HUES6 (cell line): ENCODE measurements at regions not wholly inside any gene's neighbourhood (a gene's known extent, or its start where the extent isn't known, plus 50 kb on each side); places are given as distances from the start of the nearest gene placed in this dataset.
"Not testable (repeated sequence)": the region's sequence is repeated elsewhere in the genome, so short reads cannot be mapped to it uniquely, and the experiment has no call there.

Experiments used
- H3K27ac ChIP-seq: 2 replicates; pipeline ENCODE4 v1.7.0; 2013; ENCODE audit warnings: low read depth, mild to moderate bottlenecking, low read length, inconsistent platforms
- H3K27me3 ChIP-seq: 2 replicates; pipeline ENCODE4 v1.6.1; 2013; ENCODE audit warnings: low read length; ENCODE audit not compliant: control insufficient read depth, insufficient read depth
- H3K36me3 ChIP-seq: 2 replicates; pipeline ENCODE4 v1.6.1; 2013; ENCODE audit warnings: low read length; ENCODE audit not compliant: control insufficient read depth, insufficient read depth
- H3K4me1 ChIP-seq: 2 replicates; pipeline ENCODE4 v1.6.1; 2013; ENCODE audit warnings: low read length; ENCODE audit not compliant: control insufficient read depth, insufficient read depth
- H3K4me3 ChIP-seq: 2 replicates; pipeline ENCODE4 v1.5.1; 2013; ENCODE audit warnings: low read depth, low read length
- H3K9ac ChIP-seq: one replicate; pipeline ENCODE4 v1.6.1; 2013; ENCODE audit warnings: mild to moderate bottlenecking, low read length
- H3K9me3 ChIP-seq: 2 replicates; pipeline ENCODE4 v1.6.1; 2013; ENCODE audit warnings: low read depth, low read length; ENCODE audit not compliant: control insufficient read depth, insufficient read depth

DNA sequence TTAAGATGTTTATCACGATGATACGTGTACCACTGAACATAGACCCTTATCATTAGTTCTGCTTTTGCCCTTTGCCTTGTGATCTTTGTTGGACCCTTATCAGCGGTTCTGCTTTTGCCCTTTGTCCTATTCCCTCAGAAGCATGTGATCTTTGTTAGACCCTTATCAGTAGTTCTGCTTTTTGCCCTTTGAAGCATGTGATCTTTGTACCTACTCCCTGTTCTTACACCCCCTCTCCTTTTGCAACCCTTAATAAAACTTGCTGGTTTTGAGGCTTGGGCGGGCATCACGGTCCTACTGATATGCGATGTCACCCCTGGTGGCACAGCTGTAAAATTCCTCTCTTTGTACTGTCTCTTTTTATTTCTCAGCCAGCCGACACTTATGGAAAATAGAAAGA is 117.0 kb downstream of the SDHAF3 start:
- H3K27me3 ChIP-seq, H3K36me3 ChIP-seq, H3K4me3 ChIP-seq, H3K9ac ChIP-seq, H3K27ac ChIP-seq, H3K4me1 ChIP-seq: not testable (repeated sequence)
- H3K9me3 ChIP-seq = peaks cover 28% of the 10 kb centered on the region

GRCh38 chr7:97246317-97246716 is 128.8 kb downstream of the SDHAF3 start:
- Histone ChIP-seq H3K27ac (no peak overlapping the region), H3K9me3 (0 out of 2 replicates have a peak, but pooled peaks cover 2% of the 10 kb centered on the region), H3K4me3 (no peak overlapping the region), H3K9ac (no peak overlapping the region), H3K4me1 (no peaks in the 10 kb centered on the region), H3K36me3 (no peaks in the 10 kb centered on the region), H3K27me3 (no peaks in the 10 kb centered on the region)

DNA sequence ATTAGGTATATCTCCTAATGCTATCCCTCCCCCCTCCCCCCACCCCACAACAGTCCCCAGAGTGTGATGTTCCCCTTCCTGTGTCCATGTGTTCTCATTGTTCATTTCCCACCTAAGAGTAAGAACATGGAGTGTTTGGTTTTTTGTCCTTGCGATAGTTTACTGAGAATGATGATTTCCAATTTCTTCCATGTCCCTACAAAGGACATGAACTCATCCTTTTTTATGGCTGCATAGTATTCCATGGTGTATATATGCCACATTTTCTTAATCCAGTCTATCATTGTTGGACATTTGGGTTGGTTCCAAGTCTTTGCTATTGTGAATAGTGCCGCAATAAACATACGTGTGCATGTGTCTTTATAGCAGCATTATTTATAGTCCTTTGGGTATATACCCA is 140.7 kb downstream of the SDHAF3 start:
- not testable (repeated sequence) for H3K27ac ChIP-seq, H3K4me3 ChIP-seq

DNA sequence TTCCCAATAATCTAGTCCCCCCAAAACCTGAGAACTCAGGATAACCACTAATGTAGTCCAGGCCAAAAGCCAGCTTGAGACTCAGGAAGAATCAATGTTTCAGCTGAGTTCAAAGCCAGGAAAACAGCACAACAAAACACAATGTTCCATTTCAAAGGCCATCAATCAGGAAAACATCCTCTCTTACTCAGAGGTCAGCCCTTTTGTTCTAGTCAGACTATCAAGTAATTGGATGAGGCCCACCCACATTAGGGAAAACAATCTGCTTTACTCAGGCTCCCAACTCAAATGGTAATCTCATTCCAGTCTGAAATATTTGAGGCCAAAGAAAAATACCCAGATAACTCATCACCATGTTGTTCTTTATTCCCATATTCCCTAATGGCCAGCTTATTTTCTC is 152.2 kb downstream of the SDHAF3 start:
- Histone ChIP-seq H3K36me3 (no peaks in the 10 kb centered on the region), H3K27ac (peak overlapping the region; percentile 59), H3K4me1 (peaks cover 18% of the 10 kb centered on the region; the same call in 1 of the 2 replicates), H3K9me3 (no peaks in the 10 kb centered on the region), H3K9ac (no peak overlapping the region), H3K4me3 (no peak overlapping the region), H3K27me3 (no peaks in the 10 kb centered on the region)

More for the DNA sequence above, 140.7 kb downstream of the SDHAF3 start:
- H3K27me3 ChIP-seq, H3K4me1 ChIP-seq, H3K36me3 ChIP-seq, H3K9me3 ChIP-seq, H3K9ac ChIP-seq: not testable (repeated sequence)

DNA sequence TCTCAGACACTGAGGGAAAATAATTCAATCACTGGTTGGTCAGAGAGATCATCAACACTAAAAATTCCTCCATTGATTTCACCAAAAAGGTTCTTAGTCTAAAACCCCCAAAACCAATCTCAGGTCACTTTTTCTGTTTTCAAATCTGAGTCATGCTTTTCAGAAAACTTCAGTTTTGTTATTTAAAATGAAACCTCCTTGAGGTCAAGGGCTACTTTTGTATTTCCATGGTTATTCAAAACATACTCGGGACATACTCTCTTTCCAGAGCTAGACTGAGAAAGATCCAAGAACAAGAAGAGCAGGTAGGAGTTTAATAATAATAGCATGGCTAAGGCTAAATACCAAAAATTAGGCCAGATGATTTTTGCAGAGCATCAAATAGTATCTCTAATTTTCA is 152.8 kb downstream of the SDHAF3 start:
- Histone ChIP-seq H3K9me3 (no peaks in the 10 kb centered on the region), H3K27ac (peak overlapping the region; percentile 59), H3K27me3 (no peaks in the 10 kb centered on the region), H3K9ac (no peak overlapping the region), H3K4me3 (no peak overlapping the region), H3K36me3 (no peaks in the 10 kb centered on the region), H3K4me1 (peaks cover 18% of the 10 kb centered on the region; the same call in 1 of the 2 replicates)

DNA sequence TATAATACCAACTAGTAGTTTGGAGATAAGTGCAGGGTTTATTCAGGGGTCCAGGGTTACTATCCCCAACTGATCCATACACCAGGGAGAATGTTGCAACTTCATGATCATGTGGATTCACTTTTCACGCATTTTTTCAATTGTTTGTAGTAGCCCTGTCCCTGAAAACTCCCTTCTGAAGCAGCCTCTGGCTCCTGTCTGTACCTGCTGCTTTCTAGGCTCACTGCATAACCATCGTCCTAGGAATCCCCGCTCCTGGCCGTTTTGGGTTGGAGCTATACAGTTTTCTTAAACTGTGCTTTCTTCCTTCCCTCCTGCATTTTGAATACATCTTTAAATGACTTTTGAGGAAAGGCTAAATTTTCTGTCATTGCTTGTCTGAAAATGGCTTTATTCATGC is 154.1 kb downstream of the SDHAF3 start:
- H3K4me3 ChIP-seq = no peak overlapping the region
- no peaks in the 10 kb centered on the region for H3K36me3 ChIP-seq
- H3K9ac ChIP-seq = no peak overlapping the region
- H3K9me3 ChIP-seq = no peaks in the 10 kb centered on the region
- no peak overlapping the region for H3K27ac ChIP-seq
- H3K4me1 ChIP-seq = peaks cover 18% of the 10 kb centered on the region; the same call in 1 of the 2 replicates
- H3K27me3 ChIP-seq = no peaks in the 10 kb centered on the region

DNA sequence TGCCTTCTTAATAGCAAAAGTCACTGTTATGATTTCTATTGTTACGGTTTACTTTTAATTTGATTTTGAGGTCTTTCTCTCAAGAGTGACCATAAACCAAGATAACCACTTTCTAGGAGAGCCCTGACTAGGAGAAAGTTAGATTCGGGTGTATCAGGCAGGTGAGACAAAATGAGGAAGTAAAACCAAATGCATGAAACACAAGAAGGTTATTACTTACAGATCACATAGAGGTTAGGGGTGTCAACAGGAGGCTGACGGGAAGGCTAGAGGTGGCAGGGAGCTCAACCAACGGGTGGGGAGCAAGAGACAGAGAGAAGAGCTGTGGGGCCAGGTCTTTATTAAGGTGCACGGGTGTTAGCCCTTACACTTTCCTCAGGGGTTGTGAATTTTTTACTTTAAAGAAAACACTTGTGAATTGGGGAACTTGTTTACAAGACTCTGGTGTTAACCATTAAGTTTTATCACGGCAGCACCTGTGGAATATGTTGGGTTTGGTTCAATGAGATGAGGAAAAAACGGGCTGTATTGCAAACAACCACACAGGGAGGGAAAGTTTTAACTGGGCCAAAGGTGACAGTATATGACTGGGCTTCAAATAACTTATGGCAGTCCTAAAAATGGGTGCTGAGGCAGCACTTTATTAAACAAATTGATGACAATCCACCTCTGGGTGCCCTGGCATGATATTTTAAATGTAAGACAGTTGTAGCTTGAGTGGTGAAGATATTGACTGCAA is 154.9 kb downstream of the SDHAF3 start:
- Histone ChIP-seq H3K9me3 (no peaks in the 10 kb centered on the region), H3K27ac (no peak overlapping the region), H3K4me1 (peaks cover 18% of the 10 kb centered on the region; the same call in 1 of the 2 replicates), H3K27me3 (no peaks in the 10 kb centered on the region), H3K4me3 (no peak overlapping the region), H3K36me3 (no peaks in the 10 kb centered on the region), H3K9ac (no peak overlapping the region)

GRCh38 chr7:97275475-97275874 is 158.0 kb downstream of the SDHAF3 start:
- Histone ChIP-seq H3K4me1 (peaks cover 9% of the 10 kb centered on the region; the same call in 1 of the 2 replicates), H3K9me3 (no peaks in the 10 kb centered on the region), H3K4me3 (no peak overlapping the region), H3K36me3 (no peaks in the 10 kb centered on the region), H3K27ac (no peak overlapping the region), H3K9ac (no peak overlapping the region), H3K27me3 (no peaks in the 10 kb centered on the region)

- peaks cover 10% of the 10 kb centered on the region; the same call in 1 of the 2 replicates for H3K4me1 ChIP-seq
- no peak overlapping the region for H3K4me3 ChIP-seq
- no peaks in the 10 kb centered on the region for H3K27me3 ChIP-seq
- H3K9me3 ChIP-seq = no peaks in the 10 kb centered on the region
- H3K27ac ChIP-seq = no peak overlapping the region
- no peak overlapping the region for H3K9ac ChIP-seq
- H3K36me3 ChIP-seq = no peaks in the 10 kb centered on the region
Measured at GRCh38 chr7:97280950-97281349, 163.5 kb downstream of the SDHAF3 start.

GRCh38 chr7:97285348-97285747 is 167.8 kb downstream of the SDHAF3 start:
- H3K27ac ChIP-seq = no peak overlapping the region
- H3K9ac ChIP-seq = no peak overlapping the region
- H3K4me3 ChIP-seq = no peak overlapping the region
- no peaks in the 10 kb centered on the region for H3K36me3 ChIP-seq
- H3K4me1 ChIP-seq = peaks cover 10% of the 10 kb centered on the region; the same call in 1 of the 2 replicates
- no peaks in the 10 kb centered on the region for H3K27me3 ChIP-seq
- no peaks in the 10 kb centered on the region for H3K9me3 ChIP-seq

GRCh38 chr7:97293031-97293430 is 175.5 kb downstream of the SDHAF3 start:
- H3K4me3 ChIP-seq = no peak overlapping the region
- no peak overlapping the region for H3K9ac ChIP-seq
- no peak overlapping the region for H3K27ac ChIP-seq
- no peaks in the 10 kb centered on the region for H3K36me3 ChIP-seq
- no peaks in the 10 kb centered on the region for H3K4me1 ChIP-seq
- H3K27me3 ChIP-seq = no peaks in the 10 kb centered on the region
- H3K9me3 ChIP-seq = no peaks in the 10 kb centered on the region
